Epithelial cell of prostate (primary cell): ENCODE measurements at regions not wholly inside any gene's neighbourhood (a gene's known extent, or its start where the extent isn't known, plus 50 kb on each side); places are given as distances from the start of the nearest gene placed in this dataset.
"Not testable (repeated sequence)": the region's sequence is repeated elsewhere in the genome, so short reads cannot be mapped to it uniquely, and the experiment has no call there.

ENCODE experiments used
- DNase-seq: peaks from one replicate; pipeline ENCODE4 v3.0.0-alpha.2; 2011; ENCODE audit warnings: low read depth, low spot score
- H3K27ac ChIP-seq: fragments of 450-650 bp; 2 replicates; pipeline ENCODE4 v1.5.1; 2017; ENCODE audit warnings: mild to moderate bottlenecking

- no peak overlapping the region for H3K27ac ChIP-seq
- no peak for DNase-seq
These were observed 57.3 kb upstream of the PRSS12 start for GRCh38 chr4:118410138-118410537.

- peak; percentile 94 for DNase-seq
- H3K27ac ChIP-seq = peak overlapping the region; percentile 74
These were observed 64.5 kb upstream of the PRSS12 start for GRCh38 chr4:118417325-118417724.

DNA sequence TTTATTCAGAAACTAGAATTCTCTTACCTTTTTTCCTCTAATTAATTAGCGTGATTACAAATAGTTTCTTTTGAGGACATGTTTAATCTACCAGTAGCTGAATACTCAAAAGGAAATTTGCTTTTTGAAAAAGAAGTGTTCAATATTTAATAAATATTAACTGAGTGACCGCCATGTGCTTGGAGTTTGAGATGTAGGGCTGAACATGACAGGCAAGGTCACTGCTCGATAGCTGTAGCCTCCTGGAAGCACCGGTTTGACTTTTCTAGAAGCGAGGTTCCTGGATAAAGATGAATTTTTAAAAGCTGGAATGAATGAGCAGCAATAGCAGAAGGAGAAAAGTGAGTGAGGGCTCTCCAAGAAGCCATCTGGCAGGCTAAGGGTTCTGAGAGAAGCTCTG, 65.0 kb upstream of the PRSS12 start:
- peak overlapping the region; percentile 74 for H3K27ac ChIP-seq
- not testable (repeated sequence) for DNase-seq

DNA sequence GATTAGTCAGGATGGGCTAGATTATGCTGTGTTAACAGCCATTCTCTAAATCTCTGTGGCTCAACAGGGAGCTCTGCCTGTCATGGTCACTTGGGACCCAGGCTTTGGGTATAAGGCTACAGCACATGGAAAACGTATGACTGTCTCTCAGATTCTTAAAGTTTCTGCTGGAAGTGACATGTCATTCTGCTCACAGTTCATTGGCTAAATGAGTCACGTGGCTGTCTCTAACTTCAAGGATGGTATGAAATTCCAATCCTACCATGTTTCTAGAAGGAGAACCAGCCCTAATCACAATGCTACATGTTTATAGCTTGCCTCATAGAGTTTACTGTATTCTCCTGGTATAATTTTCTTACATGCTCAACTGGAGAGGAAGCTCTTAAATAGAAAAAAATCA, 65.6 kb upstream of the PRSS12 start:
- DNase-seq = not testable (repeated sequence)
- H3K27ac ChIP-seq = peak overlapping the region; percentile 74

DNA sequence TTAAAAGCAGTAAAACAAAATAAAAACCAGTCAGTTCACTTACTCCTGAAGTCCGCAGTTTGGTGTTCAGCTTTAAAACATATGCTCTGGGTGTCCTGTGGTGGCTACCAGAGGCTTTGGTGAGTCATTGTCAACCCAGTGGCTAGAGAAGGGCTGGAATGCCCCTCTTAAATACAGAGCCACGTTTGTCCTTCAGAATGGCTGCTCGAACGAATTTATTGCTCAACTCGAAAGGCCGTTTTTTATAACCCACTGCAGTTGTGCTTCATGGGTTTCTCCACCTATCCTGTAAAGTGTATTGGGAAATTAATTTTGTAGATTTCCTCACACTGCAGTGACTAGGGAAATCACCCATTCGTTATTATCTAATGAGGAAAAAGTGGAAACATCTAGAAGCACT, 66.8 kb upstream of the PRSS12 start:
- not testable (repeated sequence) for DNase-seq
- peak overlapping the region; percentile 46 for H3K27ac ChIP-seq

GRCh38 chr4:118424062-118424461, 71.3 kb upstream of the PRSS12 start:
- not testable (repeated sequence) for H3K27ac ChIP-seq, DNase-seq

- not testable (repeated sequence) for DNase-seq, H3K27ac ChIP-seq
These were observed 76.1 kb upstream of the PRSS12 start for GRCh38 chr4:118428881-118429280.

- H3K27ac ChIP-seq, DNase-seq: not testable (repeated sequence)
These were observed 79.6 kb upstream of the PRSS12 start for GRCh38 chr4:118432359-118432758.

DNA sequence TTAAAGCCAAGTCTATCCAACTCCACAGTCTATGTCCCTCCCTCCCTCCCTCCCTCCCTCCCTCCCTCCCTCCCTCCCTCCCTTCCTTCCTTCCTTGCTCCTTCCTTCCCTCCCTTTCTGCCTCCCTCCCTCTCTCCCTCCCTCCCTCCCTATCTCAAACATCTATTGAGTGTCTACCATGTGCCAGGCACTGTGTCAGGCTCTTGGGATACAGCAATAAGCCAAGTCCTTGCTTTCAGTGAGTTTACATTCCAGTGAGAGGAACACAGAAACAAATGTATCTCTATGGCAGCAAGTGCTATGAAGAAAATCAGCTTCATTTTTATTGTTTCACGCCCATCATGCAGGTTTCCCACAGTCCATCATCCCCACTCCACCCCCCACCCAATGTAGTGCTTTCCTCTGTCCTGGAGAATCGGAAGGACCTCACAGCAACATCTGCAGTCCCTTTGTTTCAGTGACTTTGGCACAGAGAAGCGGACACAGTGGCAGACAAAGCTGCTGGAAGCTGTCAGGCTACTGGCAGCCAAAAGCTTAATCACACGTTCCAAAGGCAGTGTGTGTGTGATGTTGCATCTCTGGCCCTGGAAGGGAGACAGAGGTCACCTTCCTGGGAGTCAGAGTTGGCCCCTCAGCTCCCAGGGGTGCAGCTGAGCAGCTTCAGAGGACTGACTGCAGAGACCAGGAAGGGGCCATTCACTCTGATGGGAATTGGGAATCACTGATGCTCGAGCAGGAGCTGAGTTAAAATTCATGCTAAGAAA, 81.0 kb upstream of the PRSS12 start:
- DNase-seq, H3K27ac ChIP-seq: not testable (repeated sequence)

GRCh38 chr4:118435415-118435814, 82.6 kb upstream of the PRSS12 start:
- not testable (repeated sequence) for DNase-seq, H3K27ac ChIP-seq

DNA sequence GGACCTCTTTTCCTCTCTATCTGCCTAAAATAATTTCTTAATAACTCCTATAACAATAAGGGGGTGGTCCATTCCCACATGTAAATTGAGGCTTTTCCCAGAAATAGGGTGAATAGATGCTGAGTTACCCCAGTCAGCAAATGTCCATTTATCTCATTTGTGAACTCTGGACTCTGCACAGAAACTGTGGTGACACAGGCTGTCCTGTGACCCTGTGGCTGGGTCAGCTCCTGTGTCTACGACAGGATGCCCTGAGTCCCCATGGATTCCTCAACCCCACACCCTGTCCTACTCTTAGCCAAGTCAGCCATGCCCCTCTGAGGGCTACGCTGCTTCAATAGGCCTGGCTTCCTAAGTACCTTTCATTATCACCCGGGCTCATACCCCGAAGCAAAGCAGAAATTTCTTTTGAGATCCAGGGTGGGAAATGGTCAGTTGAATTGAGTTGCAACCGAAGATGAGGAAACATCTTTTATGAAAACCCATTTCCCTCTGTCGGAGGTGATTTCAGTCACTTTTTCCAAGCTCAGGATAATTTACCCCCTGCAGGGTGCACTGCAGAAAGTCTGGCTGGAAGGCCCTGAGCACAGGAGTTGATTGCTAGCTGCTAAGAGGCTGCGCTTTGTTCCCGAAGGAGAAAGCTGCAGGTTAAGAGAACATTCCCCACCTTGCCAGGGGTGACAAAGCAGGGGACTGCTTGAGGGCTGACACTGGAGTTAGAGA, 89.5 kb upstream of the PRSS12 start:
- DNase-seq, H3K27ac ChIP-seq: not testable (repeated sequence)

DNA sequence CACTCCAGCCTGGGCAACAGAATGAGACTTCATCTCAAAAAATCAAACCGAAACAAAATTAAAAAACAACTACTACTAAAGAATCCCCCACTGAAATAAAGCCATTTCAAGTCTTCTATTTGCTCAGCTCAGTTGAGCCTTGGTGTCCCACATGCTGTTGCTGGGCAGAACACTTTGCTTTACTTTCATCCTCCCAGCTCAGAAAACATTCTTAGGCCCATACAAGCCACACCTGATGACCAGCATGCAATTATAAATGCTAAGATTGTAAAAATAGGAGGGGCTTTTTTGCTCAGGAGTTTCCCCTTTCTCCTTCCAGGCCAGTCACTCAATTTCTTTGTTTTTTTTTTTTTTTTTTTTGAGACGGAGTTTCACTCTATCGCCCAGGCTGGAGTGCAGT, 94.6 kb upstream of the PRSS12 start:
- not testable (repeated sequence) for H3K27ac ChIP-seq, DNase-seq

GRCh38 chr4:118454857-118455256, 102.1 kb upstream of the PRSS12 start:
- DNase-seq, H3K27ac ChIP-seq: not testable (repeated sequence)

GRCh38 chr4:118461435-118461834, 108.6 kb upstream of the PRSS12 start:
- peak overlapping the region; percentile 29 for H3K27ac ChIP-seq
- DNase-seq = peak; percentile 55

DNA sequence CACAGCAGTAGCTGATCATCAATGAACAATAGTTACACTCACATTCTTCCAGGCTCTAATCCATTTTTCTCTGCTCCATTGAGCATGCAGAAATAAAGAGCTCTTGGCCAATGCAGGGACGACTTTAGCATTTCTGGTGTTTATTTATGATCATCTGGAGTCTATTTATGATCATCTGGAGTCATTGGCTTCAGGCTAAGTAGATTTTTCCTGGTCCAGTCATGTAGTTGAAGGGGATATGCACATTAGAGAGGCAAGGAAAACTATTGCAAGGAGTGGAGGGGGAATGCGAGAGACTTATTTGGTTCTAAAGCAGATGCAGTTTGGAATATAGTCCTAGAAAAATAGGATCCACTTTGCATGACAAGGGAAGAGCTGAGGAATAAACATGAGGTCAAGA, 113.0 kb upstream of the PRSS12 start:
- not testable (repeated sequence) for H3K27ac ChIP-seq, DNase-seq

DNA sequence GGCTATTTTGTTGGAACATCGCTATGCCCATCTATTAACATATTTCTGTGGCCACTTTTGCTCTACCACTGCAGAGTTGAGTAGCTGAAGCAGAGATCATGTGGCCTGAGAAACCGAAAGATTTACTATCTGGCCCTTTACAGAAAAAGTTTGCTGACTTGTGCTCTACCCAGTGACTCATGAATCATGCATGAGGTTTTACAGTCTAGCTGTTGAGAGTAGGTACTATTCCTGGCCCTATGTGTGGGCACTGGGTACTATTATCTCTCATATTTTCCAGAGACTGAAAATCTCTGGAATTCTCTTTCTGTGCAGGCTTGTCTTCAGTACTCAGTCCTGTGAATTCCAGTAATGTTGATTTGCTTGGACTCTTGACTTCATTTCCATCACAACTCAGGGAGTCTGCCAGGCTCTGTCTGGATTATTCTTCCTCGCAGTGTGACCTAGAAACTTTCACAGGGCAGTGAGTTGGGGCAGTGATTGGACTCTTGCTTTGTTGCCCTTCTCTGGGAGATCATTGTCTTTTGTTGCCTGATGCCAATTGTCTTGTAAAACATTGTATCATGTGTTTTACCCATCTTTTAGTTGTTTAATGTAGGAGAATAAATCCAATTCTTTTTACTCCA, 121.3 kb upstream of the PRSS12 start:
- DNase-seq, H3K27ac ChIP-seq: not testable (repeated sequence)

DNA sequence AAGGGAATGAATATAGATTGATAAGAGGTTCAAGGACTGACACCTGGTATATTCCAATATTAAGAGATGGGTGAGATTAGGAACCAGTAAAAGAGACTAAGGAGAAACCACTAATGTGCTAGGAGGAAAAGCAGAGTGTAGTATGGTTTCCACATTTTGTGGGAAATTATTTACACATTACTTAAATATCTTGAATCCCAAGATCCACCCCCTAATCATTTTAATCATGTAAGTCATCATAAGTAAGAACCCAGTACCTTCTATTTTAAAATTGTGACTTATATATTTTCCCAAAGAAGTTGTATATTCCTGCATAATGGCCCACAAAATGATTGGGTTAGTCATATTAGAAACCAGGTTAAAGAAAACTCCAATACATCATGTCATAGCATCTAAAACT, 122.0 kb upstream of the PRSS12 start:
- not testable (repeated sequence) for H3K27ac ChIP-seq, DNase-seq

- DNase-seq, H3K27ac ChIP-seq: not testable (repeated sequence)
These were observed 123.1 kb upstream of the PRSS12 start for GRCh38 chr4:118475901-118476300.

DNA sequence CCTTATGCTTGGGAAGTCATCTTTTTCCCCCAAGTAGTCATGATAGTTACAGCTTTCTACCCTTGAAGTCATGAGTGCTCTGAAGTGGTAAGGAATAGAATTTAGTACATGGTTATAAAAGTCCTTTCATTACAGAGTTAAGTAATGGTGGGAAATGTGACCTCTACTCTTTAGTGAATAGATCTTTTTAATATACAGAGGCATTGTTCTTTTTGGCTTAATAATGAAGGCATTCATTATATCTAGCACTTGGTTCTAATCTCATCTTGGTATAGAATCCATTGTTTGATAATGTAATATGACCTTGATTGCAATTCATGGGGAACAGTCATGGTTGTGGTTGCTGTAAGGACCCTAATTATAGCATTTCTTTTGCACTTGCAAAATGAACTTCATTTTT, 125.0 kb upstream of the PRSS12 start:
- not testable (repeated sequence) for DNase-seq, H3K27ac ChIP-seq

- not testable (repeated sequence) for H3K27ac ChIP-seq, DNase-seq
These were observed 133.1 kb upstream of the PRSS12 start for GRCh38 chr4:118485801-118486314.

DNA sequence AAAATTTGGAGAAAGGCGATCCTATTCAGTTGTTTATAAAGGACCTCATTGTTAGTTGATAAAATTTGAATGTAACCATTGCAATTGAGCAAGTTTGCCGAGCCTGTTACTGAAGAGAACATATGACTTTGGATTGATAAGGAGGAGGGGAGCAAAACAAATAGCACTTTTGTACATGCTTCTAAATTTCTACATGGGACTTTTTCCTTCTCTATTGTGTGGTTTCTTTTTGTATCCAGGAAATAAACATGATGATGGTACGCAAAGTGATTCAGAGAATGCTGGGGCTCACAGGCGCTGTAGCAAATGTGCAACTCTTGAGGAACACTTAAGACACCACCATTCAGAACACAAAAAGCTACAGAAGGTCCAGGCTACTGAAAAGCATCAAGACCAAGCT, 140.2 kb upstream of the PRSS12 start:
- H3K27ac ChIP-seq, DNase-seq: not testable (repeated sequence)
